Calu3 (cell line): ENCODE measurements at regions not wholly inside any gene's neighbourhood (a gene's known extent, or its start where the extent isn't known, plus 50 kb on each side); places are given as distances from the start of the nearest gene placed in this dataset.

Experiments
- BruUV-seq: library from RNA; stranded (reverse); fragments of 400-500 nt; replicated peaks from 2 replicates; lab custom pipeline; 2021; lab: Mats Ljungman, UMichigan
- CTCF ChIA-PET: fragments of 300-600 bp; sonication (Branson Sonifier 250); formaldehyde crosslinking; loops from one replicate; lab custom pipeline; 2022; ENCODE audit warnings: antibody characterized with exemption; lab: Charles Lee
- DNase-seq: peaks from one replicate; pipeline ENCODE4 v3.0.0; 2022
- H3K27ac Mint-ChIP-seq: one replicate; pipeline ENCODE4 v1.8.0; 2022; ENCODE audit warnings: mixed read lengths; ENCODE audit not compliant: unreplicated experiment
- H3K27me3 Mint-ChIP-seq: one replicate; pipeline ENCODE4 v1.8.0; 2022; ENCODE audit warnings: mixed read lengths; ENCODE audit not compliant: unreplicated experiment
- H3K36me3 Mint-ChIP-seq: one replicate; pipeline ENCODE4 v1.8.0; 2022; ENCODE audit warnings: mild to moderate bottlenecking, moderate library complexity, mixed read lengths; ENCODE audit not compliant: insufficient read depth, unreplicated experiment
- H3K4me1 Mint-ChIP-seq: one replicate; pipeline ENCODE4 v1.8.0; 2022; ENCODE audit warnings: mild to moderate bottlenecking, low read depth, mixed read lengths; ENCODE audit not compliant: unreplicated experiment
- H3K4me3 Mint-ChIP-seq: one replicate; pipeline ENCODE4 v1.8.0; 2022; ENCODE audit warnings: mild to moderate bottlenecking, low read depth, moderate library complexity, mixed read lengths; ENCODE audit not compliant: unreplicated experiment
- H3K9me3 Mint-ChIP-seq: one replicate; pipeline ENCODE4 v1.8.0; 2022; ENCODE audit warnings: low read depth, mixed read lengths; ENCODE audit not compliant: unreplicated experiment
- intact Hi-C: fragments of 100-400 bp; cut with micrococcal nuclease; formaldehyde crosslinking; loops from one replicate; pipeline ENCODE4 v1.10.0; 2022; ENCODE audit not compliant: unreplicated experiment
- TF ChIP-seq, protein P1 (sequence below): fragments of 200-600 bp; IDR thresholded peaks from one replicate; pipeline ENCODE4 v1.8.0; 2022; ENCODE audit warnings: antibody characterized with exemption; ENCODE audit not compliant: unreplicated experiment

DNA sequence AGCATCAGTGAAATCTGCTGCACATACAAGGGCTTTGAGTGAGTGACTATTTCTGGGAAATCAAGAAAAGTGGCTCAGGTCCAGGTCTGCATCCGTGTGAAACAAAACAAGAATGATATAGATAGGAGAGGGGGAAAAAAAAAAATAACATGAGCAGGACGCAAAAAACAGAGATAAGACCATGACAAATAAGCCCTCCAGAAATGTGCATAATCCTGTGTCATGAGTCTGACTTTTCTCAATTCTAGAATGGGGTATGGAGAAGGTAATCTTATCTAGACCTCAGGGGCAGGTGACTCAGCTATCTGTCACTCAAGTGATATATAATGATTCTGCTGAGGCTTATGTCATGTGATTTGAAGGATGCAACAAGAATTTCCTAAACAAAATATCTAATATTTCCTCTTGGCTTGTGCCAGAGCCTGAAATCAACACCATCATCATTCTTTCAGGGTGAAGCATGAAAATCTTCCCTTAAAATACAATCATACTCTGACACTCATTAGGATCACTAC, 250.0 kb downstream of the PHLDA1 start:
- BruUV-seq = no TSS peak
- H3K27me3 Mint-ChIP-seq = no peaks in the 10 kb centered on the region
- no peaks in the 10 kb centered on the region for H3K9me3 Mint-ChIP-seq
- H3K4me1 Mint-ChIP-seq = peaks cover 53% of the 10 kb centered on the region
- intact Hi-C loops = no loop called here
- H3K36me3 Mint-ChIP-seq = peaks cover 8% of the 10 kb centered on the region
- TF ChIP-seq, protein P1, sequence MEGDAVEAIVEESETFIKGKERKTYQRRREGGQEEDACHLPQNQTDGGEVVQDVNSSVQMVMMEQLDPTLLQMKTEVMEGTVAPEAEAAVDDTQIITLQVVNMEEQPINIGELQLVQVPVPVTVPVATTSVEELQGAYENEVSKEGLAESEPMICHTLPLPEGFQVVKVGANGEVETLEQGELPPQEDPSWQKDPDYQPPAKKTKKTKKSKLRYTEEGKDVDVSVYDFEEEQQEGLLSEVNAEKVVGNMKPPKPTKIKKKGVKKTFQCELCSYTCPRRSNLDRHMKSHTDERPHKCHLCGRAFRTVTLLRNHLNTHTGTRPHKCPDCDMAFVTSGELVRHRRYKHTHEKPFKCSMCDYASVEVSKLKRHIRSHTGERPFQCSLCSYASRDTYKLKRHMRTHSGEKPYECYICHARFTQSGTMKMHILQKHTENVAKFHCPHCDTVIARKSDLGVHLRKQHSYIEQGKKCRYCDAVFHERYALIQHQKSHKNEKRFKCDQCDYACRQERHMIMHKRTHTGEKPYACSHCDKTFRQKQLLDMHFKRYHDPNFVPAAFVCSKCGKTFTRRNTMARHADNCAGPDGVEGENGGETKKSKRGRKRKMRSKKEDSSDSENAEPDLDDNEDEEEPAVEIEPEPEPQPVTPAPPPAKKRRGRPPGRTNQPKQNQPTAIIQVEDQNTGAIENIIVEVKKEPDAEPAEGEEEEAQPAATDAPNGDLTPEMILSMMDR = no peak
- CTCF ChIA-PET = interaction anchor here (0.6 to 0.8 kb wide), 2 partner anchors 15 to 165 kb away, joined by 3 to 6 read pairs; no protein-coding TSS in a partner anchor
- peak; percentile 26 for DNase-seq
- H3K27ac Mint-ChIP-seq = peak overlapping the region; percentile 3
- H3K4me3 Mint-ChIP-seq = no peak overlapping the region

DNA sequence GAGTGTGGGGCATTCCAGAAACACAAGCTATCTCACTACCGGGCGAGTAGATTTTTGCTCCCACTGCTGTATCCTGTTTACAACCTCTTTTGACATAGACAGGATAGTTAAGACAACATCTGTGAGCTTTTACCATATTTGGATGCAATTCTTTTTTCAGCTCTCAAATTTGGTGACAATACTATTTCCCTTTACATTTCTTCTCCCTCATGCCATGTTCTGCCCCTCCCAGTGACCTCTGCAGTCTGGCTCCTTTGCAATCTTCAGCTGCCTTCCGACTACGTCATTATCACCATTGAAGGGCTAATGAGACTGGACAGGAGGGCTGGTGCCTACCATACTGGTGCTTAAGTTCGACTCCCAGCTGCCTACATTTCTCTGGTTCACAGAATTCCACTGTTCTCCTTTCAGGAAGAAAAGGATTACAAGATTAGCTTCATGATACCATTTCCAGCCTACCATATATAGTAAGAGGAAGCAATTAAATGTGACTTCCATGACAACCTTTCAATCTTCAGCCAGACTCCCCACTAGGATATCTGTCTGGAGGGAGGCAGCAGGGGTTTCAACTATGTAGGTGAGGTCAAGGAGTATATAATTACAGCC, 251.6 kb downstream of the PHLDA1 start:
- intact Hi-C loops = no loop called here
- TF ChIP-seq, protein P1 = no peak
- peak overlapping the region; percentile 3 for H3K27ac Mint-ChIP-seq
- no peak for DNase-seq
- peaks cover 8% of the 10 kb centered on the region for H3K36me3 Mint-ChIP-seq
- CTCF ChIA-PET = no interaction called here
- H3K4me1 Mint-ChIP-seq = peaks cover 50% of the 10 kb centered on the region
- no peaks in the 10 kb centered on the region for H3K9me3 Mint-ChIP-seq
- no peaks in the 10 kb centered on the region for H3K27me3 Mint-ChIP-seq
- no TSS peak for BruUV-seq
- no peak overlapping the region for H3K4me3 Mint-ChIP-seq

DNA sequence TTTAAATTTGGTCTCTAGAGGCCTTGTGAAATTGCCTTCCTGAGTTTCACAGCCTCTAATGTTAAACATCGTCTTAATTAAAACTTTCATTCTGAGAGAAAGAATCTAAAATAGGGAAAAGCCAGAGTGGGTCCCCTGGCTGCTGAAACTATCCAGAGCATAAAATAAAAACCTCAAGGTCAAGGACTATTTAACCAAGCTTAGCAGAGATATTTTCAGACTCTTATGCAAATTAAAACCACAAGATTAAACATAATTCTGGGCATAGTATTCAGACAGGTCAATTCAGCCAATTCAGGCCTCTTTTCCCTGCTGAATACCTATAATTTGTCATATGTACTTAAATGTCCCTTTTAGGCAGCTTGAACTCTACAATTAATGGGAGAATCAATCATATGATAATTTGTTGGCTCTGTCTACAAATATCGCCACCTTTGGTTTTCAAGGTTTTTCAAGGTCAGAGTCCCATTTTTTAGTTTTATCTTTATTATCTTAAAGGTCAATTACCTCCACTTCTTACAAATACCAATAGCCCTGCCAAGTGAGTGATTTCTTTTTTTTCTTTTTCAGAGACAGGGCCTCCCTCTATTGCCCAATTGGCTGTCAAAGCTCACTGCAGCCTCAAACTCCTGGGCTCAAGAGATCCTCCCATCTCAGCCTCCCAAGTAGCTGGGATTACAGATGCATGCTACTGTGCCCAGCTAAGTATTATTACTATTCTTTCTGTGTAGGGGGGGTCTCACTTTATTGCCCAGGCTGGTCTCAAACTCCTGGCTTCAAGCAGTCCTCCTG, 257.1 kb downstream of the PHLDA1 start:
- H3K4me3 Mint-ChIP-seq = no peak overlapping the region
- TF ChIP-seq, protein P1 = no peak
- H3K36me3 Mint-ChIP-seq = peaks cover 3% of the 10 kb centered on the region
- H3K27ac Mint-ChIP-seq = no peak overlapping the region
- CTCF ChIA-PET = interaction anchor here (1.4 kb wide), 1 partner anchor 10 kb away, joined by 3 read pairs; no protein-coding TSS in a partner anchor
- DNase-seq = no peak
- H3K27me3 Mint-ChIP-seq = no peaks in the 10 kb centered on the region
- intact Hi-C loops = no loop called here
- no TSS peak for BruUV-seq
- H3K4me1 Mint-ChIP-seq = no peaks in the 10 kb centered on the region
- H3K9me3 Mint-ChIP-seq = no peaks in the 10 kb centered on the region

DNA sequence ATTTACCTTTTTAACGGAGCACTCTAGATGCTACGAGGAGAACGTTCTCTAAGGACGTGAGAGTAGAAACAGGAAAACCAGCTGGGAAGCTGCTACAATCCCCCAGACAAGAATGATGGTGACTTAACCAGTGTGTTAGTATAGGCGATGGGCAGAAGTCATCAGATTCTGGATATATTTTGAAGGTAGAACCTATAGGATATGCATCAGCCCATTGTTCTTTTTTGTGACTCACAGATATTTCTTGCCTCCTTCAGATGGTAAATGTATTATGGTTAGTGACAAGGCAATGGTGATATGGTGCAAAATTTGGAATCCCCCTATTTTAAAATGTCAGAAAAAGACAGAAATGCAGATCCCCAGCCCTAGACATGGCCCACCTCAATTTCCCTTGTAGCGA, 258.2 kb downstream of the PHLDA1 start:
- no TSS peak for BruUV-seq
- H3K4me1 Mint-ChIP-seq = peaks cover 8% of the 10 kb centered on the region
- H3K9me3 Mint-ChIP-seq = no peaks in the 10 kb centered on the region
- TF ChIP-seq, protein P1 = no peak
- intact Hi-C loops = no loop called here
- peaks cover 6% of the 10 kb centered on the region for H3K36me3 Mint-ChIP-seq
- H3K27me3 Mint-ChIP-seq = no peaks in the 10 kb centered on the region
- H3K4me3 Mint-ChIP-seq = no peak overlapping the region
- H3K27ac Mint-ChIP-seq = no peak overlapping the region
- CTCF ChIA-PET = interaction anchor here (1.4 kb wide), 1 partner anchor 11 kb away, joined by 3 read pairs; no protein-coding TSS in a partner anchor
- no peak for DNase-seq
